ENCODE measurements at regions not wholly inside any gene's neighbourhood (a gene's known extent, or its start where the extent isn't known, plus 50 kb on each side); places are given as distances from the start of the nearest gene placed in this dataset.

GRCh38 chr14:83425706-83426105 lies 1892.1 kb upstream of the SEL1L start:
- no peaks in the 10 kb centered on the region for H3K36me3 ChIP-seq (ENCODE audit: control insufficient read depth in 2 of 3, insufficient read depth in 3 of 3, low read length in 3 of 3)
- DNase-seq (no peak), FAIRE-seq (no peak)
- intact Hi-C loops (cut with DNase I): no loop called here
- no peak overlapping the region for H3K9ac ChIP-seq (ENCODE audit: low read length in 3 of 3)
- no peak overlapping the region for H3K4me3 ChIP-seq (ENCODE audit: low read length in 3 of 3)
- no peak for TF ChIP-seq CTCF (IDR thresholded peaks at IDR 0.05; ENCODE audit: borderline replicate concordance, extremely low read depth, insufficient read depth)
- no peaks in the 10 kb centered on the region for H3K27me3 ChIP-seq (ENCODE audit: control insufficient read depth, insufficient read depth, low read length)
- no peak overlapping the region for H3K27ac ChIP-seq (ENCODE audit: low read depth in 2 of 2, low read length in 2 of 2)
- H3K4me1 ChIP-seq (ENCODE audit: control insufficient read depth in 2 of 3, insufficient read depth in 2 of 3, low read depth in 1 of 3, low read length in 3 of 3): no peaks in the 10 kb centered on the region
- no peaks in the 10 kb centered on the region for H3K9me3 ChIP-seq (ENCODE audit: control insufficient read depth in 2 of 3, insufficient read depth in 1 of 3, low read length in 3 of 3)

GRCh38 chr14:83433618-83434017 lies 1900.0 kb upstream of the SEL1L start:
- H3K36me3 ChIP-seq (ENCODE audit: control insufficient read depth in 2 of 3, insufficient read depth in 3 of 3, low read length in 3 of 3): no peaks in the 10 kb centered on the region
- FAIRE-seq: no peak
- no peaks in the 10 kb centered on the region for H3K9me3 ChIP-seq (ENCODE audit: control insufficient read depth in 2 of 3, insufficient read depth in 1 of 3, low read length in 3 of 3)
- TF ChIP-seq CTCF (IDR thresholded peaks at IDR 0.05; ENCODE audit: borderline replicate concordance, extremely low read depth, insufficient read depth): no peak
- no peak overlapping the region for H3K27ac ChIP-seq (ENCODE audit: low read depth in 2 of 2, low read length in 2 of 2)
- no peak overlapping the region for H3K4me3 ChIP-seq (ENCODE audit: low read length in 3 of 3)
- H3K9ac ChIP-seq (ENCODE audit: low read length in 3 of 3): no peak overlapping the region
- no peaks in the 10 kb centered on the region for H3K27me3 ChIP-seq (ENCODE audit: control insufficient read depth, insufficient read depth, low read length)
- no peaks in the 10 kb centered on the region for H3K4me1 ChIP-seq (ENCODE audit: control insufficient read depth in 2 of 3, insufficient read depth in 2 of 3, low read depth in 1 of 3, low read length in 3 of 3)
- no peak for DNase-seq
- intact Hi-C loops (cut with DNase I): no loop called here

- Histone ChIP-seq H3K27ac (ENCODE audit: low read depth in 2 of 2, low read length in 2 of 2) (no peak overlapping the region), H3K27me3 (ENCODE audit: control insufficient read depth, insufficient read depth, low read length) (no peaks in the 10 kb centered on the region), H3K9ac (ENCODE audit: low read length in 3 of 3) (no peak overlapping the region), H3K36me3 (ENCODE audit: control insufficient read depth in 2 of 3, insufficient read depth in 3 of 3, low read length in 3 of 3) (no peaks in the 10 kb centered on the region), H3K4me1 (ENCODE audit: control insufficient read depth in 2 of 3, insufficient read depth in 2 of 3, low read depth in 1 of 3, low read length in 3 of 3) (no peaks in the 10 kb centered on the region), H3K4me3 (ENCODE audit: low read length in 3 of 3) (no peak overlapping the region), H3K9me3 (ENCODE audit: control insufficient read depth in 2 of 3, insufficient read depth in 1 of 3, low read length in 3 of 3) (no peaks in the 10 kb centered on the region)
- DNase-seq (no peak), FAIRE-seq (no peak)
- intact Hi-C loops (cut with DNase I): no loop called here
- no peak for TF ChIP-seq CTCF (IDR thresholded peaks at IDR 0.05; ENCODE audit: borderline replicate concordance, extremely low read depth, insufficient read depth)
Observed at GRCh38 chr14:83441801-83442200, 1908.1 kb upstream of the SEL1L start.

- FAIRE-seq (no peak), DNase-seq (no peak)
- no peak for TF ChIP-seq CTCF (IDR thresholded peaks at IDR 0.05; ENCODE audit: borderline replicate concordance, extremely low read depth, insufficient read depth)
- H3K27me3 ChIP-seq (ENCODE audit: control insufficient read depth, insufficient read depth, low read length): no peaks in the 10 kb centered on the region
- peaks cover 0 to 3% (median 1%) of the 10 kb centered on the region in 3 donors for H3K9me3 ChIP-seq (ENCODE audit: control insufficient read depth in 2 of 3, insufficient read depth in 1 of 3, low read length in 3 of 3)
- no peaks in the 10 kb centered on the region for H3K36me3 ChIP-seq (ENCODE audit: control insufficient read depth in 2 of 3, insufficient read depth in 3 of 3, low read length in 3 of 3)
- no peak overlapping the region for H3K9ac ChIP-seq (ENCODE audit: low read length in 3 of 3)
- H3K4me3 ChIP-seq (ENCODE audit: low read length in 3 of 3): no peak overlapping the region
- H3K4me1 ChIP-seq (ENCODE audit: control insufficient read depth in 2 of 3, insufficient read depth in 2 of 3, low read depth in 1 of 3, low read length in 3 of 3): no peaks in the 10 kb centered on the region
- no peak overlapping the region for H3K27ac ChIP-seq (ENCODE audit: low read depth in 2 of 2, low read length in 2 of 2)
- intact Hi-C loops (cut with DNase I): no loop called here
Observed at GRCh38 chr14:83455561-83455960, 1921.9 kb upstream of the SEL1L start.

Data from kidney (tissue), 13 donors.